Central memory CD4-positive, alpha-beta T cell (primary cell): ENCODE measurements at regions not wholly inside any gene's neighbourhood (a gene's known extent, or its start where the extent isn't known, plus 50 kb on each side); places are given as distances from the start of the nearest gene placed in this dataset.

Experiments used
- DNase-seq: peaks from one replicate; pipeline ENCODE4 v3.0.0; 2022

DNA sequence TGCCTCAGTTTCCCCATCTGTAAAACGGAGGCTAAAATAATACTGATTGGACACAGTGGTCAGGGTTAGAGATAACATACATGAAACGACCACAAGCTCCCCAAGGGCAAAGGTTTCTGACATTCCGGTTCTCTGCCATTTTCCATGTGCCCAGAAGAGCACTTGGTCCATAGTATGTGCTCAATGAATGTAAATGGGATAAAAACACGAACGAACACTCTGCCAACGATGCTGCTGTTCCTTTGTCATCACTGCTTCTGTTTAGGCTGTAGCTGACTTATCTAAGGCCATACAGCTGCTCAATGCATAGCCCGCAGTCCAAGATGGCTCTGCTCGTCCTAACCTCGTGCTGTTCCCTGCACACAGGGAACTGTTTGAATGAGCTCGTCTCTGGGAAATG is 102.0 kb downstream of the RMI2 start:
- DNase-seq: no peak

DNA sequence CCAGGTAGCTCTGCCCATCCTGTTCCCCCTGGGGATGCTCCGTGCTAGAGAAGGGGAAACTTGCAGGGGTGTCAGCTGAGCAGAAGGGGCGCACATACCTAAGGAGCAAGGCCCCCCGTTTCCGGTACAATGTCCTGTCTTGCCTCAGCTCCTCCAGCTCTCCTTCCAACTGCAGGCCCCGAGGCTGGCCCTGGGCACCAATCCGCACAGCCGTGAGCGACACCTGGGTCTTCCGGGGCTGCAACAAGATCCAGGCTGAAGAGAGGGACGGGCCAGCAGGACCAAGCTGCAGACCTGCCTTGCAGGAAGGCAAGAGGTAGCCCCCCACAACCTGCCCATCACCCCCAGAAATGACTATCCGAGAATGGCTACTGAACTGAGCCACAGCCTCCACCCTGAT is 102.6 kb downstream of the RMI2 start:
- no peak for DNase-seq

DNA sequence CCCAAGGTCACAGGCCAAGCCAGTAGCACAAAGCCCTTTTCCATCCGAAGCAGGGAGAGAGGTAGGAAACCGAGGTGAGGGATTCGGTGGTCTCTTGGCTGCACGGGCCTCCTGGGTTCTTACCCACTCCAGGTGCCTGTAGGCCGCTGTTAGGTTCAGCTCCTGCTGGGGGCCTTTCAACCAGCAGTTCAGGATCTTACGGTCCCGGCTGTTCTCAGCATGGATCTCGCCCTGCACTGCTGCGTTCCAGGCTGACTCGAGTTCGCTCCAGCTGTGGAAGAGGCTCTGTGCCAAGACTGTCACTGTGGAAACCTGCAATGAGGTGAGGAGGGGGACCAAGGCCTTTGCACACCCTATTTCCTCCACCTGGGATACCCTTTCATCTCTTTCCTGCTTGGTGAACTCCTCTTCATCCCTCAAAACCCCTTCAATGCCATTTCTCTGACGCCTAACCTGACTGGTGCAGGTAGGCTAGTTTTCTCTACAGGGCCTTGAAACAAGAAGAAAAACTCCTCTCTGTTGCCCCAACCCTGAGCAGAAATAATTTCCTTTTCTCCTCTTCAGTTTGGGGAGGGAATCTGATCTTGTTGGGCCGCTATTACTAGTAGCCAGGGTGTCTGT is 103.6 kb downstream of the RMI2 start:
- DNase-seq: no peak

DNA sequence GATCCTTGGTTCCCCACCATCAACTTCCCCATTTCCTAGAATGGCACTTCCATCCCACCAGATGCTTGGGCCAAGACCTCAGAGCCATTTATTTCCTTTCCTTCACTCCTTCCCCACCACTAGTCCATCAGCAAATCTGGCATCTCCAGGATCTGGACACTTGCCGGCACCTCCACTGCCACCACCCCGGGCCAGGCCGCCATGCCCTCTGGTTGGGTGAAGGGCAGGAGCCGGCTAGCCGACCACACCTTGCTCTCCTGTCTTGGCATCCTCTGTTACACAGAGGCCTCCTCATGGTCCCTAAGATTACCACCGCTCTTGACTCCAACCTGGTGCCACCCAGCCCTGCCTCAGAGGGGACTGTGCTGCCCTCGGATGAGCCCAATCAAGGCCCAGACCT is 104.5 kb downstream of the RMI2 start:
- no peak for DNase-seq

DNA sequence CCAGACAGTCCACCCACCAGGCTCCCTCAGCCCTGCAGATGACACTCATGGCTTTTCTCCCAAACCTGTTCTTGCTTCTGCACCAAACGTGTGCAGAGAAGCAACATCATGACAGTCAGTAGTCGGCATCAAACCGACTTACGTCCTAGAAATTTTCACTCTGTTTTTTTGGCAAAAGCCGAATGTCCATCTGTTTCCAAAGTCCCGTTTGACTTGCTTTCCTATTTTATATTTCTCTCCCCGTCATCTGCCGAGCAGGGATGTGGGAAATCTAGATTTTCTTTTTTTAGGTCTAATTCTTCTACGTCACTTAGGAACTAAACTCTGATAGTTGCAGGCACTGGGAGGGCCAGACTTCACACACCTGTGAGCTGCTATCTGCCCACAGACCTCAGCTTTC is 104.9 kb downstream of the RMI2 start:
- no peak for DNase-seq

DNA sequence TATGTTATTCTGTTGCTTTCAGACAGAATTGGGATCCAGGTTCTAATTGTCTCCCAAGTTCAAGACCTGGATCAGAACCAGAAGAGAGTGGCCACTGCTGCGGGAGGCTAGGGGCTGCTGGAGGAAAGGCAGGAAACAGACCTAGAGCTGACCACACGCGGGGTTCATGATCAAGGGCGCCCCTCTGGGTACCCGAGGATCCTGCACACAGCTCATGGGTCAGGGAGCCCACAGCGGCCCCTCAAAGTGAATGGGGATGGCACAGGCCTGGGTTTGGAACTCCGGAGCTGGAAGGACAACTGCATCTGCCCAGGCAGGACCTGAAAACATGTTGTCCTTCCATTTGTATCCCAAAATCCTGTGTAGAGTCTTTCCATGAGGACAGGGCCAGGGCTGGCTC is 107.0 kb downstream of the RMI2 start:
- no peak for DNase-seq

DNA sequence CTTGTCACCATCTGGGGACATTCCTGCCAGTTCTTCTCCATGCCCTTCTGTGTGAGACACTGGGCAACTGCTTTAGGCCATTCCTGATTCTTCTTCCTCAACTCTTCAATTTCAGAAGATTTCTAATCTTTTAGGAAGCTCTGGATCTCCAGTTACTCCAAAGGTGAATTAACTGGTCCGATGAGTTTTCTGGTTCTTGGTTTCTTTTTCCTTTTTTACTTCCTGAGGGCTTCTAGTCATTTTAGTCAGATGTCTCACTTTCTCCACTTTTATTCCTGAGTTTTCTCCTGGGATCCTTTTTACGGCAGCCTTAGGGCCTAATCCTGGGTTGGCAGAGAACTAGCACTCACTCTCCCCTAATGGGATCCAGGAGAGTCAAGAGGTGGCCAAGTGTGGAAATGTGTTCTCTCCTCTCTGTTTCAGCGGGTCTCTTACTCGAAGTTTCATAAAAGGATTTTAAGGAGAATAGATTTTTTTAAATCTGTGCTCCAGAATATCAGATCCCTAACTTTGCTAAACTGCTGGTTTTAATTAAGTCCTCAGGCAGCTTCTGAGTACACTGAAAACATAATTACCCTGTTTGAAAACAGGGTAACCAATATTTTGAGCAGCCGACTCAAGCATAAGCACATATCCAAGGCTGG is 107.6 kb downstream of the RMI2 start:
- DNase-seq: no peak

DNA sequence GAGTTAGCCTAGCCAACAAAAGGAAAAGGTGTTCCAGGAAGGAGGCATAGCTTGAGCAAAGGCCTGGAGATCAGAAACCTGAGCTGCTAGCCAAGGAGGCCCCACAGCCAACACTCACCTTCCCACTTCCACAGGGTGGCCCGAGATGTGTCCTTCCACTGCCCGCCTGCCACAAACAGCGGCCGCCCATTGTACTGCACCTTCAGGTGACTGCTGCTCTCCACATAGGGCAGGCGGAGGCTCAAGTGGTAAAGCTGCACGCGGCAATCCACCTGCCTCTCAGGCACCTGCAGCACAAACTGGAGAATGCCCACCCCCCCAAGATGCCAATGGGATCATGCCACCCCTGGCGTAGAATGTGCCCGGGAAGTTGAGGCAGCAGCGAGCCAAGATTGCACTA is 111.5 kb downstream of the RMI2 start:
- DNase-seq: no peak

DNA sequence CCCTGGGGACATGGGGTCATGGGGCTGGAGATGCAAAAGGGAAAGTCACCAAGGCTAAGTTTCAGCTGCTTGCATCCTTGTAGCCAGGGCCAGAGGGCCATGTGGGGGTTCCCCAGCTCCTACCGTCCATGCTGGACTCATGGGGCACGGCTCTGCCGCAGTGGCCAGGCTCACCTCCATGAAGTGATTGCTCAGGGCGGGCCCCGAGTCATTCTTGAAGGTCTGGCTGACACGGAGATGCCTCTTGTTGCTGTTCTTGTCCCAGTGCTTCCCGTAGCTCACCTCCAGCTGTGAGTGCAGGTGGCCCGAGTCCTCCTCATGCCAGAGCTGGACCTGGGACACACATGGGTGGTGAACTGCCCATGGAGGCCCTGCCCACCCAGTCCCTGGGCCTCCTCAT is 114.5 kb downstream of the RMI2 start:
- DNase-seq: no peak

DNA sequence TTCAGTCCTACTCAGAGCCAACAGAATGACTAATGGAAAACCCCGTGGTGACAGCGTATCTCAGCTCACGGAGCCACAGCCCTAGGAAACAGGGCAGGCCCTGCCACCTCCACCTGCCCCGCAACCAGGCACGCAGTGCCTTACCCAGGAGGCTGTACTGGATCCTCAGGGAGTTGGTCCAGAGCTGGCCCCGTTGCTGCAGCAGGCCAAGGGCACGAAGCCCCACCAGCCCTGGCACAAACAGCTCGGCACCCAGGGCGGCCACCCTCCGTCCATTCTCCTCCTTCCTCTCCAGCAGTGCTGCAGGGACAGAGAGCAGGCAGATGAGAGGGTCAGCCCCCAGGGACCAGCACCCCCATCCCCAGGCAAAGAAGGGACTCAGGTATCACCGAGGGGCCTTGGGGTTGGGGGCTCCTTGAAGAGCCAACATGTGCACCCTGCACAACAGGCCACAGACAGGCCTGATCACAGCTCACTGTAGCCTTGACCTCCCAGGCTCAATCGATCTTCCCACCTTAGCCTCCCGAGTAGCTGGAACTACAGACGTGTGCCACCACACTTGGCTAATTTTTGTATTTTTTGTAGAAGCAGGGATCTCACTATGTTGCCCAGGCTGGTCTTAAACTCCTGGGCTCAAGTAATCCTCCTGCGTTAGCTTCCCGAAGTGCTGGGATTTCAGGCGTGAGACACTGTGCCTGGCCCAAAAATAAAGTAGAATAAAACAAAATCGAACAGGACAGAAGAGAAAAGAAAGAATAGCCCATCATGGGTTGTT is 115.7 kb downstream of the RMI2 start:
- DNase-seq: no peak

DNA sequence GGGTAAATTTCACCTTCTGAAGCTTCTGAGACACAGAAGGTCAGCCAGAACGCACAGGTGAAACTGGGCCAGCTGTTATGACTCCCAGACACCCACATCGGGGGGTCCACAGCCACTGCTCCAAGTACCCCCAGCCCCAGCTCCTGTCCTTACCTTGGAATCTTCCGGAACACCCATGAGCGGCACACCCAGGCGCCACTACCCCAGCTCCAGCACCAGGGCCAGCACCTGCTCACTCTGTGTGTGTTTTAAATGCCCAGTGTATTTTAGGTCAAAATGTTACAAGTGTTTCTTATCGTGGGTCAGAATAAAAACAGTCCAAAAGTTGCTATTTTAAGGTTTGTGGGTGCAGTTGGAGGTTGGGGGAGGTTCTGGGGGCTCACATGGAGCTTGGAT is 116.3 kb downstream of the RMI2 start:
- DNase-seq: no peak

DNA sequence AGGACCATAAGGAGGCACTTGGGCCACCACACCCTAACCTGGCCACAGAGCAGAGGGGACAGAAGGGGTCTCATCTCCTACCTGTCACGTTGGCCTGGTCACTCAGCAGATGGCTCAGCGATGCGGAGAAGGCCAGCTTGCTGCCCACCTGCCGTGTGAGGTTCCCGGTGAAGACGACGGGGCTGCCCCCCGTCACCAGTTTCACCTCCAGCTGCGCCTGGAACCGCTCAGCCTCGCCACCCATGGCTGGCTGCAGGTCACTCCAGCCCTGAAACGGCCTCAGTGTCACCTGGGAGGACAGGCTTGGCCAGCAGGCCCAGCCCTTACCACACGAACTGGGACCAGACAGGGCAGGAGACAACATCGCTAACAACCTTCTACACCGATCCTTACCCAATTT is 116.8 kb downstream of the RMI2 start:
- DNase-seq: no peak

DNA sequence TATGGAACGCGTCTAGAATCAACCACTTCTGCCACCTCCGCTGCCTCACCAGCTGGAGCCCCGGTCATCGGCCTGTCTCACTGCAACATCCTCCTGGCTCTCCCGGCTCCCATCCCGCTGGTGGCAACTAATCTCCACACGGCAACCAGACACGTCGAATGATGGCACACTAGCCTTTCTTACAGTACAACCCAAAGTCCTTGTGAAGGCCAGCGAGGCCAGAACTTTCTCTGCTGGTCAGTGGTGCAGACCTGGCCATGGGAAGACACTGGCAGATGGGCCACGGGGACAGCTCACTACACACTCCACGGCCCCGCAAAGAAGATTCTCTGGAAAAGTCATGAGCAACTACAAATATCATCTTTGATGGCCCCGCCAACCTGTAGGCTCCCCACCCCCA is 117.6 kb downstream of the RMI2 start:
- DNase-seq: no peak

DNA sequence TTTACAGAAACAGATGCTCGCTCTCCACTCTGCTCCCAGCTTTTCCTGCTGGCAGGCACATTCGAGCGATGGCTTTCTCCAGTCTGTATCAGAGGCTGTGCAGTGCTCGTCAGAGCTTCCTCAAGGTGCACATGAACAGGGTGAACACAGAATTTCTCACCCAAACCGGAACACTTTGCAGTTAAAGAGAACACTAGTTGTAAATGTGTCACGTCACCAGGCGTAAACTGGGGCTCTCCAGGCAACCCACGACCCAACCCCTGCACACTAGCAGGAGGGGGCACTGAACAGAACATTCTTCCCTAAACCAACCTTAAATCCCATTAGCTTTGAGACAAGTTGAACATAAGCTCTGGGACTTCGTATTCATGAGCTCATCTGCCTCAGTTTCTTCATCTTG is 119.0 kb downstream of the RMI2 start:
- DNase-seq: no peak

DNA sequence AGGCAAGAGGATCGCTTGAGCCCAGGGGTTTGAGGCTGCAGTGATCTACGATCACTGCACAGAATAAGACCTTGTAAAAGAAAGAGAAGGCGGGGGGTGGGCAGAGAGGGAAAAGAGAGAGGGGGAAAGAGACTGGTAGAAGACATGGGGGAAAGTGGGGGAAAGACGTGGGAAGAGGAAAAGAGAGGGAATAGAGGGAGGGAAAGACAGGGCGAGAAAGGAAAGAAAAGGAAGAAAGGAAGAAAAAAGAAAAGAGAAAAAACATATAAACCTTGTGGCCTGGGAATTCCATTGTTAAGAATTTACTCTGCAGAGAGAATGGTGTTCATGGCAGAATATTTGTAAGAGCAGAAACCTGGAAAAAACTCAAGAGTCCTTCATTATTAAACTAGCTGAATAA is 120.4 kb downstream of the RMI2 start:
- no peak for DNase-seq

DNA sequence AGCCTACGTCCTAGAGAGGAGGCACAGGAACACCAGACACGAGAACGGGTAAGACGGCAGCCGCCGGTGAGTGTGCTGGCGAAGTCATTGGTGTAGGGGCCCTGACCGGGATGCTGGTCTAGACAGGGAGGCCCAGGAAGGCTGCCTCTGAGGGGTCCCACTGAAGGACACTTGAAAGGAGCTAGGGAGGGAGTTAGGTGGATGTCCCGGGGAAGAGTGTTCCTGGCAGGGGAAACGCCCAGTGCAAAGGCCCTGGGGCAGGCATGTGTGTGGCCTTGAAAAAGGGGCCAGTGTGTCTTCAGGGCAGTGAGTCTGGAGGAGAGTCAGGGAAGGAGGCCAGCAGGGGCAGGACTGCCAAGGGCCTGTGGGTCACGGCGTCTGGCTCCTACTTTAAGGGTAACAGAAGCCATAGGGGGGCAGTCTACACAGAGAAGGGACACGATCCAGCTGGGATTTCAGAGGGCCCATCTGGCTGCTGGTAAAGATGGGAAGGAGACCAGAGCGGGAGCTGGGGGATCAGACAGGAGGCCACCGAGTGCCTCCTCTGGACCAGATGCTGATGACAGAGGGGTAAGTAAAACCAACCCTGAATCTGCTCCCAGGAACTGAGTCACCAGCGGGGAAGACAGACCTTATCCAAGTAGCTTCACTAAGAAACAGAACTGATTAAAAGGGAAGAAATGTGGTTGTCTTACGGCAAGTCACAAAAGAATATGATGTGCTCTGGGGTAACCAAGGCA is 115.9 kb downstream of the LITAF start:
- no peak for DNase-seq

DNA sequence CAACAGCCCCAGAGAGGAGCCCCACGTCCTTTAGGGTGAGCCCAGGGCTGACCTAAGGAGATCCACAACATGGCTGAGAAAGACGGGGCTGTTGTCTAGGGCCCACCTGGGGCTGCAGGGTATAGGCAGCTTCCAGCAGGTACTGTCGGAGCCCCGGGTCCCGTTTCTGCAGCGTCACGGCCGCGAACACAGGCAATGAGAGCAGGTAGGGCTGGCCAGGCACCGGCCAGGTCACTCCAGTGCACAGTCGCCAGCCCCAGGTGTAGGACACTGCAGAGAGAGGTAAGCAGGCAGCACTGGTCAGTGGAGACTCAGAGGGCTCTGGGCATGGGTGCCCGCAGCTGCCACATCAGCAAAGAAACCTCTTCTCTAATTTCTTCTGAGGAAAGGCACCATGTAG is 115.2 kb downstream of the LITAF start:
- no peak for DNase-seq

DNA sequence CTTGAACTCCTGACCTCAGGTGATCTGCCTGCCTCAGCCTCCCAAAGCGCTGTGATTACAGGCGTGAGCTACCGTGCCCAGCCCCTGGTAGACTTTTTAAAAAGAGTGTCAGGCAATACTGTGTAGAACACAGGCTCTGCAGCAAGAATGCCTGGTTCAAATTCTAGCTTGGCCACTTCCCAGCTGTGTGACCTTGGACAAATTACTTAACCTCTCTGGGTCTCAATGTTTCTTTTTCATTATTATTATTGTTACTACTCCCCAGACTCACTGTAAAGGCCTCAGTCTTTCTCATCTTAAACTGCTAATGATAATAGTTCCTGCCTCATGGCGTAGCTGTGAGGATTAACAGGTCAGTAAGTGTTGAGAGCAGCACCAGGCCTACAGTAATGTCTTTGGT is 114.3 kb downstream of the LITAF start:
- DNase-seq: no peak

DNA sequence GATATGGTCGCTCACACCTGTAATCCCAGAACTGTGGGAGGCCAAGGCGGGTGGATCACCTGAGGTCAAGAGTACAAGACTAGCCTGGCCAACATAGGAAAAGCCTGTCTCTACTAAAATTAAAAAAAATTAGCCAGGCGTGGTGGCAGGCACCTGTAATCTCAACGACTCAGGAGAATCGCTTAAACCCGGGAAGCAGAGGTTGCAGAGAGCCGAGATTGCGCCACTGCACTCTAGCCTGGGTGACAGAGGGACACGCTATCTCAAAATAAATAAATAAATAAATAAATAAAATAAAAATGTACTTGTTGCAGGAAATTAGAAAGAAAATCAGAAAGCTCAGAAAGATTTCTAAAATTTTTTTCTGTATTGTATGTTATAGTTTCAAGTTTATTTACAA is 113.9 kb downstream of the LITAF start:
- no peak for DNase-seq

DNA sequence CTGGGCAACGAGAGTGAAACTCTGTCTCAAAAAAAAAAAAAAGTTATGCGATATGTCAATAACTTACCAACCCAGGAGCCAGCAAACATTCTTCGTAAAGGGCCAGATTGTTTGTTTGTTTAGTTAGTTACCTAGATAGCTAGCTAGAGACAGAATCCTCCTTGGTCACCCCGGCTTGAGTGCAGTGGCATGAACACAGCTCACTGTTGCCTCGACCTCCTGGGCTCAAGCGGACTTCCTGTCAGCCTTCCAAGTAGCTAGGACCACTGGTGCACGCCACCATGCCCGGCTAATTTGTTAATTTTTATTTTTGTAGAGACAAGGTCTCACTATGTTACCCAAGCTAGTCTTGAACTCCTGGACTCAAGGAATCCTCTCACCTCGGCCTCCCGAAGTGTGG is 113.0 kb downstream of the LITAF start:
- DNase-seq: no peak

DNA sequence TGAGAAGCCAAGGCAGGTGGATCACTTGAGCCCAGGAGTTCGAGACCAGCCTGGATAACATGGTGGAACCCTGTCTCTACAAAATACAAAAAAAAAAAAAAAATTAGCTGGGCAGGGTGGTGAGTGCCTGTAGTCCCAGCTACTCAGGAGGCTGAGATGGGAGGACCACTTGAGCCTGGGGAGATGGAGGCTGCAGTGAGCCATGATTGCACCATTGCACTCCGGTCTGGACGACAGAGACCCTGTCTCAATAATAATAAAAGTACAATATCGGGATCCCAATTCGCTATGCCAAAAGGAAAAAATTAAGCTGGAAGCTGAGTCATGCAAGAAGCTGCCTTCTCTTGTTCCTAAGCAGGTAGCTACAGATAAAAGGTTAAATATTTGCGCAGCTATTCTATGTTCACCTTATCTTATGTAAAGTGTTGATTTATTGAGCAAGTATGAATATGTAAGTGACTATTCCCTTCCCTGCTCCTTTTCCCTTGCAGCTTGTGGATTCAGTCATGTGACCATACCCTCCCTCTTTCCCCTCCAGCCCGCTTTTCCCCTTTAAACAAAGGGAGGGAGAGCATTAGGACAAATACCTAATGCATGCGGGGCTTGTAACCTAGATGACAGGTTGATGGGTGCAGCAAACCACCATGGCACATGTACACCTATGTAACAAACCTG is 112.0 kb downstream of the LITAF start:
- DNase-seq: no peak

DNA sequence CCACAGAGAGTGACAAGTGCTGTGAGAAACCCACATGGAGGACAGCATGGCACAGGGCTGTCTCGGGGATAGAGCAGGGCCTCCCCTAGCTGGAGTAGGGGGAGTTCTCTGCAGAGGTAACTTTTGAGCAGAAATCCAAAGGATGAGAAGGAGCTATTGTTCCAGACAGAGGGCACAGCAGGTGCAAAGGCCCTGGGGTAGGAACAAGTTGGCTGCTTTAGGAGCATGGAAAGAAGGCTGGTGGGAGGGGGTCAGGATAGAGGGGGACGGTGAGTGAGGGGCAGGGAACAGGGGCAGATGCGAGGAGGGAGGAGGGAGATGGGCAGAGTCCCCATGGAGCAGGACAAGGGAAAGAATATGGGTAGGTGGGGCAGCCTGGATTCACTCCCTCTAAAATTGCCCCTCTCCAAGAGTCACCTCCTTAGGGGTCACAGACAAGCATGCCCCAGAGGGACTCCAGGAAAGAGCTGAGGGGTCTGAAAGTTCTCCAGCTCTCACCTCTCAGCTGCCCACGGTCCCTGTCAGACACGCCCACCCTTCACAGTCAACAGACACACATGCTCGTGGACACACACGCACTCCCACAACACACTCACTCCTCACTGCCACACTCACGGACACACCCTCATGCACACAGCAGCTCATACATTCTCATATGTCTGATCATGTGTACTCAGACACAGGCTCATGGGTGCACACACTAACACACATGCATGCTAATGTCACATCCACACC is 110.7 kb downstream of the LITAF start:
- DNase-seq: no peak
